ENCODE measurements at regions not wholly inside any gene's neighbourhood (a gene's known extent, or its start where the extent isn't known, plus 50 kb on each side); places are given as distances from the start of the nearest gene placed in this dataset.

DNA sequence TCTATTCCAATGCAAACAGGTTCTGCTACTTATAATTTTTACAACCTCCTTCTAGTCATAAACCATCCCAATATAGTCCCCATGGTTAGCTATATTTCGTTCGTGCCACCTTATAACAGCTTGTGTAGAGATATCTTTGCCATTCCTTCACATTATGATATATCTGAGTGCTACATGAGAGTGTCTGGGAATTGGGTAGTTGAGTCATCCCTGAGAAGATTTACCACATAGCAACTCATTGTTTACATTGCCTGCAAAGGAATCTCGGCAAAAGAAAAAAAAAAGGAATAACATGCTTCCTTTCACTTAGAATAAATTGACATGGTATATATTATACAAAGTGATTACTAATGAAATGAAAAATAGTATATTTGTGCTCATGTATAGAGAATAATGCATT lies 86.0 kb upstream of the VGLL3 start (continued):
- TF ChIP-seq, protein P1, sequence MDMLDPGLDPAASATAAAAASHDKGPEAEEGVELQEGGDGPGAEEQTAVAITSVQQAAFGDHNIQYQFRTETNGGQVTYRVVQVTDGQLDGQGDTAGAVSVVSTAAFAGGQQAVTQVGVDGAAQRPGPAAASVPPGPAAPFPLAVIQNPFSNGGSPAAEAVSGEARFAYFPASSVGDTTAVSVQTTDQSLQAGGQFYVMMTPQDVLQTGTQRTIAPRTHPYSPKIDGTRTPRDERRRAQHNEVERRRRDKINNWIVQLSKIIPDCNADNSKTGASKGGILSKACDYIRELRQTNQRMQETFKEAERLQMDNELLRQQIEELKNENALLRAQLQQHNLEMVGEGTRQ (IDR thresholded peaks at IDR 0.05; ENCODE audit: low read length) = no peak
- TF ChIP-seq CBX8 (IDR thresholded peaks at IDR 0.05; ENCODE audit: borderline replicate concordance, low read depth, low read length) (no peak), CHD2 (IDR thresholded peaks at IDR 0.05; ENCODE audit: low read length) (no peak), JUND (IDR thresholded peaks at IDR 0.05; ENCODE audit: low read length) (no peak), SP1 (IDR thresholded peaks at IDR 0.05; ENCODE audit: low read depth, low read length) (no peak)

Data from H1 (cell line).